ENCODE measurements at regions not wholly inside any gene's neighbourhood (a gene's known extent, or its start where the extent isn't known, plus 50 kb on each side); places are given as distances from the start of the nearest gene placed in this dataset.

DNA sequence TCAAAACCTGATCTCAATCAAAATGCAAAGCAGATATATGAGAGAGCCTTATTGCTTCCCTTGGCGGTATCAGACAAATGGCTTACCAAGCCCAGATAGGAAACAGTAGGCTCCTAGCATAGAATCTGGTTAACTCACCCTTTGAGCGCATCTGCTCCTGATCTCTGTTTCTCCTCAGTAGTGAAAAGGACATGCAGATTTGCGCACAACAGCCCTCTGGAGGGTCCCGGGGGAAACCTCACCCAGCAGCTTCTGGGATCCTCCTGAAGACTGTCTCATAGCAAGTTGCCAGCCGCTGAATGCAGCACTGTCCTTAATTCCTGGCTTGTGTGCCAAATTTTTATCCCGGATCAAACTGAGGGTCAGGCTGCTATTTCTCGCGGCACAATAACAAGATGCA is 192.2 kb downstream of the FASLG start:
- TF ChIP-seq SIN3A (IDR thresholded peaks at IDR 0.05; ENCODE audit: borderline replicate concordance, insufficient read depth, low read length) = no peak
- no peak for TF ChIP-seq REST (IDR thresholded peaks at IDR 0.05; ENCODE audit: insufficient read depth in 1 of 2, low read depth in 2 of 2, low read length in 2 of 2)
- TF ChIP-seq TAF1 (IDR thresholded peaks at IDR 0.05; ENCODE audit: borderline replicate concordance, insufficient read depth, low read length) = no peak
- no peak for TF ChIP-seq FOXP2 (optimal IDR thresholded peaks at IDR 0.05; ENCODE audit: borderline replicate concordance, extremely low read depth, extremely low read length, insufficient read depth)
- no peak for TF ChIP-seq POLR2AphosphoS5 (IDR thresholded peaks at IDR 0.05; ENCODE audit: low read depth, low read length)

DNA sequence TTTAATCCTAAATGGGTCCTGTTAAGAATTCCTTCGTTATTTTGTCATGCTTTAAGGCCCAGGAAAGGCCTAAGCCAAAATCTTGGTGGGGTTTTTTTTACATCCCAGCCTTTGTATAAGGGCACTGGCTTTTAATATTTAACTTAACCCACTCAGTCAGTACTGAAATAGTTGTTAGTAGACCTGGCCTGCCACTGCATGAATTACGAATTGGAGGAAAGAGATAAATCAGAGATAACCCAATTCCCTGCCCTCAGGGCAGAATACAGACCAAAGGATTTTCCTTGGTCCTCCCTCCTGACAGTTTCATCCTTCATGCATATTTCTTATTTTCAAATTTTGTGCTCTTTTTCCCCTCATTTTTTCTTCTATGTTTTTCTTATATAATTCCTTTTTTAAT is 193.0 kb downstream of the FASLG start:
- TF ChIP-seq REST (IDR thresholded peaks at IDR 0.05; ENCODE audit: insufficient read depth in 1 of 2, low read depth in 2 of 2, low read length in 2 of 2) = no peak
- no peak for TF ChIP-seq FOXP2 (optimal IDR thresholded peaks at IDR 0.05; ENCODE audit: borderline replicate concordance, extremely low read depth, extremely low read length, insufficient read depth)
- no peak for TF ChIP-seq POLR2AphosphoS5 (IDR thresholded peaks at IDR 0.05; ENCODE audit: low read depth, low read length)
- no peak for TF ChIP-seq TAF1 (IDR thresholded peaks at IDR 0.05; ENCODE audit: borderline replicate concordance, insufficient read depth, low read length)
- no peak for TF ChIP-seq SIN3A (IDR thresholded peaks at IDR 0.05; ENCODE audit: borderline replicate concordance, insufficient read depth, low read length)

DNA sequence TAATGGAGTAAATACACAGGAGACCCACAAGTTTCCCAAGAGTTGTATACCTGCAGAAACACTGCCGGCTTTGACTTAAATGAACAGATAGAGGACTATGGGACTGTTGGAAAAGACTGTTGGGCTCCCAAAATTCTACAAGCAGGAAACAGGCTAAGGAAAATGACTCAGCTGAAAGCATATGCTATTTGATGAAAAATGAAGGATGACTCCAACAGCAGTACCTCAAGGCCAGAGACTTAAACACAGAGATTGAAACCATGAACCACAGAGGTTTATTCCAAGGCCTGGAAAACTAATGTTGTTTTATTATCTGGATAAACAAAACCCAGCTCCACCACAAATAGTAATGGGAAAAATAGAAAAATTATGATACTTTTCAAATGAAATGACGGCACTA is 187.7 kb downstream of the TNFSF18 start:
- no peak for TF ChIP-seq TAF1 (IDR thresholded peaks at IDR 0.05; ENCODE audit: borderline replicate concordance, insufficient read depth, low read length)
- no peak for TF ChIP-seq POLR2AphosphoS5 (IDR thresholded peaks at IDR 0.05; ENCODE audit: low read depth, low read length)
- TF ChIP-seq FOXP2 (optimal IDR thresholded peaks at IDR 0.05; ENCODE audit: borderline replicate concordance, extremely low read depth, extremely low read length, insufficient read depth) = no peak

GRCh38 chr1:172867216-172867818 is 183.4 kb downstream of the TNFSF18 start:
- TF ChIP-seq POLR2AphosphoS5 (IDR thresholded peaks at IDR 0.05; ENCODE audit: low read depth, low read length) (no peak), FOXP2 (optimal IDR thresholded peaks at IDR 0.05; ENCODE audit: borderline replicate concordance, extremely low read depth, extremely low read length, insufficient read depth) (no peak), REST (IDR thresholded peaks at IDR 0.05; ENCODE audit: insufficient read depth in 1 of 2, low read depth in 2 of 2, low read length in 2 of 2) (no peak), SIN3A (IDR thresholded peaks at IDR 0.05; ENCODE audit: borderline replicate concordance, insufficient read depth, low read length) (no peak), TAF1 (IDR thresholded peaks at IDR 0.05; ENCODE audit: borderline replicate concordance, insufficient read depth, low read length) (no peak)

GRCh38 chr1:172870901-172871606 is 179.7 kb downstream of the TNFSF18 start:
- TF ChIP-seq REST (IDR thresholded peaks at IDR 0.05; ENCODE audit: insufficient read depth in 1 of 2, low read depth in 2 of 2, low read length in 2 of 2) (no peak), FOXP2 (optimal IDR thresholded peaks at IDR 0.05; ENCODE audit: borderline replicate concordance, extremely low read depth, extremely low read length, insufficient read depth) (no peak), TAF1 (IDR thresholded peaks at IDR 0.05; ENCODE audit: borderline replicate concordance, insufficient read depth, low read length) (no peak), POLR2AphosphoS5 (IDR thresholded peaks at IDR 0.05; ENCODE audit: low read depth, low read length) (no peak), SIN3A (IDR thresholded peaks at IDR 0.05; ENCODE audit: borderline replicate concordance, insufficient read depth, low read length) (no peak)
